Cardiac muscle cell (in vitro differentiated cells and primary cell): ENCODE measurements at regions not wholly inside any gene's neighbourhood (a gene's known extent, or its start where the extent isn't known, plus 50 kb on each side); places are given as distances from the start of the nearest gene placed in this dataset.

Experiments
- DNase-seq, 2 donors: peaks; one replicate each; pipeline versions ENCODE4 v3.0.0 to v3.0.0-alpha.2; 2010 to 2017; ENCODE audit warnings: low read depth in 1 of 2, low spot score in 1 of 2
- H3K27ac ChIP-seq: fragments of 200-600 bp; sonication (generic); 2 replicates; pipeline ENCODE4 v1.5.1; 2016
- H3K27me3 ChIP-seq: fragments of 200-600 bp; sonication (generic); 2 replicates; pipeline ENCODE4 v1.6.0; 2016; ENCODE audit warnings: control low read depth
- H3K36me3 ChIP-seq: fragments of 200-600 bp; sonication (generic); 2 replicates; pipeline ENCODE4 v1.5.1; 2016; ENCODE audit warnings: control low read depth
- H3K4me1 ChIP-seq: fragments of 200-600 bp; sonication (generic); 2 replicates; pipeline ENCODE4 v1.8.1; 2017; ENCODE audit warnings: low read depth, mild to moderate bottlenecking, mixed run types
- H3K4me3 ChIP-seq: fragments of 200-600 bp; sonication (generic); 2 replicates; pipeline ENCODE4 v1.5.1; 2016; ENCODE audit warnings: mild to moderate bottlenecking
- H3K9me3 ChIP-seq: fragments of 200-600 bp; sonication (generic); 2 replicates; pipeline ENCODE4 v1.5.1; 2017; ENCODE audit warnings: low read depth, mild to moderate bottlenecking, control low read depth
- CTCF ChIP-seq: IDR thresholded peaks from 2 replicates; pipeline ENCODE4 v1.5.1; 2012; ENCODE audit warnings: low read depth, mild to moderate bottlenecking, low read length

- H3K27ac ChIP-seq = no peak overlapping the region
- no peaks in the 10 kb centered on the region for H3K27me3 ChIP-seq
- no peak for DNase-seq
- peaks cover 19% of the 10 kb centered on the region for H3K4me1 ChIP-seq
- TF ChIP-seq CTCF = no peak
- no peaks in the 10 kb centered on the region for H3K36me3 ChIP-seq
- no peak overlapping the region for H3K4me3 ChIP-seq
- H3K9me3 ChIP-seq = no peaks in the 10 kb centered on the region
Measured at GRCh38 chr5:35333366-35333765, 103.1 kb upstream of the PRLR start.

GRCh38 chr5:35331956-35332950 is 102.0 kb upstream of the PRLR start:
- Histone ChIP-seq H3K9me3 (no peaks in the 10 kb centered on the region), H3K27ac (no peak overlapping the region), H3K27me3 (no peaks in the 10 kb centered on the region), H3K36me3 (no peaks in the 10 kb centered on the region), H3K4me3 (no peak overlapping the region), H3K4me1 (peaks cover 11% of the 10 kb centered on the region)
- no peak for DNase-seq
- TF ChIP-seq CTCF = no peak

- DNase-seq = no peak
- H3K4me1 ChIP-seq = peaks cover 6% of the 10 kb centered on the region
- H3K9me3 ChIP-seq = no peaks in the 10 kb centered on the region
- H3K36me3 ChIP-seq = no peaks in the 10 kb centered on the region
- no peak overlapping the region for H3K27ac ChIP-seq
- TF ChIP-seq CTCF = no peak
- peaks cover 5% of the 10 kb centered on the region for H3K27me3 ChIP-seq
- no peak overlapping the region for H3K4me3 ChIP-seq
Measured at GRCh38 chr5:35325836-35326235, 95.5 kb upstream of the PRLR start.

- no peak for DNase-seq
- no peak for TF ChIP-seq CTCF
- H3K36me3 ChIP-seq = no peaks in the 10 kb centered on the region
- H3K4me1 ChIP-seq = peaks cover 6% of the 10 kb centered on the region
- H3K27ac ChIP-seq = no peak overlapping the region
- H3K27me3 ChIP-seq = peaks cover 5% of the 10 kb centered on the region
- no peaks in the 10 kb centered on the region for H3K9me3 ChIP-seq
- H3K4me3 ChIP-seq = no peak overlapping the region
Measured at GRCh38 chr5:35324679-35325078, 94.4 kb upstream of the PRLR start.

DNA sequence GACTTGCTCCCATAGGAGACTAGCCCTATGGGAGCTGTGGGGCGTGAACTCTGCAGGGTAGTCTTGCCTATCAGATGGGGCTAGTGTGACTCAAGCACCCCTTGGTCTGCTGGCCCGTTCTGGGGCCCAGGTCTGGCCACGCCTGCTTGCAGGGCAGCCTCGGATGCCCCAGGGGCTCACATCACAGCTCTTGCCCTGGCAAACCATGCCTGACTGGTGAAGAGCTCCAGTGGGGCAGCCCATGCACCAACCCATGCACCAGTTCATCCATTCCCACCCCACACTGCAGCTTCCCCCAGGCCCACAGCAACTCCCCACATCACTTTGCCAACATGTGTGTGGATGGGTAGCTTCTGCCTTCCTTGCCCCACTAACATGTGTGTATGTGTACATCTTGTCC is 93.9 kb upstream of the PRLR start:
- Histone ChIP-seq H3K36me3 (no peaks in the 10 kb centered on the region), H3K27me3 (peaks cover 5% of the 10 kb centered on the region), H3K9me3 (no peaks in the 10 kb centered on the region), H3K4me1 (peaks cover 6% of the 10 kb centered on the region), H3K27ac (no peak overlapping the region), H3K4me3 (no peak overlapping the region)
- no peak for TF ChIP-seq CTCF
- DNase-seq = no peak
